Lower leg skin (tissue), 3 donors: ENCODE measurements at regions not wholly inside any gene's neighbourhood (a gene's known extent, or its start where the extent isn't known, plus 50 kb on each side); places are given as distances from the start of the nearest gene placed in this dataset.

Experiments
- CTCF ChIP-seq, 3 donors: fragments of 450-650 bp; IDR thresholded peaks; one replicate each; pipeline ENCODE4 v1.5.1; 2016; ENCODE audit warnings: antibody characterized with exemption in 3 of 3, mild to moderate bottlenecking in 3 of 3, moderate library complexity in 2 of 3
- POLR2A ChIP-seq, 2 donors: fragments of 450-650 bp; IDR thresholded peaks; one replicate each; pipeline ENCODE4 v1.6.1; 2016 to 2017; ENCODE audit warnings: antibody characterized with exemption in 2 of 2, mild to moderate bottlenecking in 1 of 2, moderate library complexity in 1 of 2

- TF ChIP-seq CTCF (IDR thresholded peaks at IDR 0.05) (no peak), POLR2A (IDR thresholded peaks at IDR 0.05) (no peak)
Measured at GRCh38 chr16:48831076-48831722, 221.2 kb upstream of the N4BP1 start.
